HEK293 (cell line): ENCODE measurements at regions not wholly inside any gene's neighbourhood (a gene's known extent, or its start where the extent isn't known, plus 50 kb on each side); places are given as distances from the start of the nearest gene placed in this dataset.

Source experiments
- CTCF ChIA-PET: fragments of 350-600 bp; formaldehyde crosslinking; extraction: SDS; loops from one replicate; lab custom pipeline; 2021; ENCODE audit warnings: antibody characterized with exemption; lab: Yijun Ruan, JAX
- POLR2A ChIA-PET: fragments of 300-600 bp; formaldehyde crosslinking; extraction: SDS; loops from one replicate; lab custom pipeline; 2020; ENCODE audit warnings: antibody characterized with exemption, inconsistent platforms; lab: Yijun Ruan, JAX
- H3K27ac ChIP-seq: fragments of 200-500 bp; sonication (Bioruptor generic); 2 replicates; pipeline ENCODE4 v1.5.1; 2014; ENCODE audit warnings: low read depth, low read length, control low read depth, inconsistent platforms; ENCODE audit errors: extremely low read depth
- H3K36me3 ChIP-seq, 2 experiments: fragments of 200-500 bp in 1 of 2; sonication (Bioruptor generic) in 1 of 2; 1 replicate in 1 of 2; 2 replicates in 1 of 2; pipeline ENCODE4 v1.5.1; 2014 to 2017; ENCODE audit warnings: inconsistent platforms in 2 of 2, low read length in 2 of 2; ENCODE audit not compliant: control insufficient read depth in 2 of 2, insufficient read depth in 1 of 2
- H3K4me1 ChIP-seq: fragments of 200-500 bp; sonication (Bioruptor generic); 2 replicates; pipeline ENCODE4 v1.5.1; 2014; ENCODE audit warnings: mild to moderate bottlenecking, low read length, inconsistent platforms; ENCODE audit not compliant: control insufficient read depth, insufficient read depth
- H3K4me3 ChIP-seq: 2 replicates; pipeline ENCODE4 v1.5.1; 2011; ENCODE audit warnings: low read depth, mild to moderate bottlenecking, control low read depth, low read length, moderate library complexity
- H3K9me3 ChIP-seq: fragments of 200-500 bp; sonication (Bioruptor generic); 2 replicates; pipeline ENCODE4 v1.5.1; 2014; ENCODE audit warnings: low read depth, low read length, inconsistent platforms; ENCODE audit not compliant: control insufficient read depth, insufficient read depth
- GLI2 ChIP-seq: fragments of 450-650 bp; formaldehyde crosslinking; IDR thresholded peaks from 2 replicates; pipeline ENCODE4; 2017; ENCODE audit warnings: missing biosample characterization, missing genetic modification characterization, low read depth, borderline replicate concordance
- GLIS1 ChIP-seq: fragments of 450-650 bp; formaldehyde crosslinking; IDR thresholded peaks from 2 replicates; pipeline ENCODE4 v1.5.1; 2016; ENCODE audit warnings: missing biosample characterization, missing genetic modification characterization
- KLF1 ChIP-seq: fragments of 450-650 bp; formaldehyde crosslinking; IDR thresholded peaks from 2 replicates; pipeline ENCODE4 v1.5.1; 2016; ENCODE audit warnings: missing biosample characterization, missing genetic modification characterization
- KLF16 ChIP-seq: fragments of 450-650 bp; formaldehyde crosslinking; IDR thresholded peaks from 2 replicates; pipeline ENCODE4 v1.5.1; 2017; ENCODE audit warnings: missing biosample characterization, missing genetic modification characterization
- MZF1 ChIP-seq: fragments of 450-650 bp; formaldehyde crosslinking; IDR thresholded peaks from 2 replicates; pipeline ENCODE4 v1.5.1; 2017; ENCODE audit warnings: missing biosample characterization, missing genetic modification characterization, borderline replicate concordance
- OVOL3 ChIP-seq: fragments of 450-650 bp; formaldehyde crosslinking; IDR thresholded peaks from 2 replicates; pipeline ENCODE4 v1.5.1; 2016; ENCODE audit warnings: missing biosample characterization, missing genetic modification characterization
- SP7 ChIP-seq: fragments of 450-650 bp; formaldehyde crosslinking; IDR thresholded peaks from 2 replicates; pipeline ENCODE4 v1.5.1; 2016; ENCODE audit warnings: missing biosample characterization, missing genetic modification characterization
- TCF7L2 ChIP-seq: IDR thresholded peaks from 2 replicates; pipeline ENCODE4 v1.6.1; 2011; ENCODE audit warnings: low read depth, mild to moderate bottlenecking, inconsistent platforms, low read length, moderate library complexity, borderline replicate concordance
- TRIM28 ChIP-seq: IDR thresholded peaks from 2 replicates; pipeline ENCODE4 v1.6.1; 2011; ENCODE audit warnings: low read length, control low read depth, borderline replicate concordance
- ZBTB44 ChIP-seq: fragments of 450-650 bp; IDR thresholded peaks from 2 replicates; pipeline ENCODE4 v1.5.1; 2018; ENCODE audit warnings: missing biosample characterization, mild to moderate bottlenecking, missing genetic modification characterization
- ZNF146 ChIP-seq: fragments of 450-650 bp; formaldehyde crosslinking; IDR thresholded peaks from 2 replicates; pipeline ENCODE4 v1.5.1; 2016; ENCODE audit warnings: missing biosample characterization, missing genetic modification characterization
- ZNF23 ChIP-seq: fragments of 450-650 bp; formaldehyde crosslinking; IDR thresholded peaks from 2 replicates; pipeline ENCODE4 v1.5.1; 2016; ENCODE audit warnings: missing biosample characterization, missing genetic modification characterization, borderline replicate concordance
- ZNF248 ChIP-seq: fragments of 450-650 bp; formaldehyde crosslinking; IDR thresholded peaks from 2 replicates; pipeline ENCODE4 v1.5.1; 2017; ENCODE audit warnings: missing biosample characterization, missing genetic modification characterization
- ZNF350 ChIP-seq: fragments of 450-650 bp; formaldehyde crosslinking; IDR thresholded peaks from 2 replicates; pipeline ENCODE4 v1.5.0; 2017; ENCODE audit warnings: missing biosample characterization, mild to moderate bottlenecking, missing genetic modification characterization
- ZNF423 ChIP-seq: fragments of 450-650 bp; formaldehyde crosslinking; IDR thresholded peaks from 2 replicates; pipeline ENCODE4 v1.5.1; 2016; ENCODE audit warnings: missing biosample characterization, missing genetic modification characterization
- ZNF433 ChIP-seq: fragments of 450-650 bp; formaldehyde crosslinking; IDR thresholded peaks from 2 replicates; pipeline ENCODE4 v1.5.1; 2016; ENCODE audit warnings: missing biosample characterization, missing genetic modification characterization, low read depth
- ZNF473 ChIP-seq: fragments of 450-650 bp; formaldehyde crosslinking; IDR thresholded peaks from 2 replicates; pipeline ENCODE4 v1.5.1; 2017; ENCODE audit warnings: missing biosample characterization, missing genetic modification characterization
- ZNF600 ChIP-seq: fragments of 450-650 bp; formaldehyde crosslinking; IDR thresholded peaks from 2 replicates; pipeline ENCODE4 v1.5.1; 2016; ENCODE audit warnings: missing biosample characterization, missing genetic modification characterization
- ZNF664 ChIP-seq: fragments of 450-650 bp; formaldehyde crosslinking; IDR thresholded peaks from 2 replicates; pipeline ENCODE4 v1.5.1; 2016; ENCODE audit warnings: missing biosample characterization, missing genetic modification characterization
- ZNF692 ChIP-seq: fragments of 450-650 bp; formaldehyde crosslinking; IDR thresholded peaks from 2 replicates; pipeline ENCODE4 v1.5.1; 2016; ENCODE audit warnings: missing biosample characterization, missing genetic modification characterization
- ZNF792 ChIP-seq: fragments of 450-650 bp; formaldehyde crosslinking; IDR thresholded peaks from 2 replicates; pipeline ENCODE4 v1.5.1; 2016; ENCODE audit warnings: missing biosample characterization, missing genetic modification characterization

GRCh38 chr5:163910226-163910625 is 404.8 kb downstream of the MAT2B start:
- H3K27ac ChIP-seq = no peak overlapping the region
- no peaks in the 10 kb centered on the region for H3K36me3 ChIP-seq
- no peaks in the 10 kb centered on the region for H3K9me3 ChIP-seq
- ChIA-PET POLR2A (no interaction called here), CTCF (no interaction called here)
- TF ChIP-seq ZNF248 (no peak), ZNF23 (tag by site-specific recombination) (no peak), SP7 (no peak), MZF1 (tag by site-specific recombination) (no peak), GLI2 (tag by site-specific recombination) (no peak), OVOL3 (tag by site-specific recombination) (no peak)
- no peaks in the 10 kb centered on the region; the same call in 1 of the 2 replicates for H3K4me1 ChIP-seq
- H3K4me3 ChIP-seq = no peak overlapping the region

GRCh38 chr5:163912046-163912445 is 406.6 kb downstream of the MAT2B start:
- ChIA-PET POLR2A (no interaction called here), CTCF (no interaction called here)
- Histone ChIP-seq H3K27ac (no peak overlapping the region), H3K36me3 (no peaks in the 10 kb centered on the region), H3K4me3 (no peak overlapping the region), H3K4me1 (no peaks in the 10 kb centered on the region; the same call in 1 of the 2 replicates), H3K9me3 (no peaks in the 10 kb centered on the region)
- TF ChIP-seq GLIS1 (tag by site-specific recombination) (no peak), TCF7L2 (peak; percentile 73; the same call in 1 of the 2 replicates), ZNF792 (tag by site-specific recombination) (no peak), ZNF473 (tag by site-specific recombination) (no peak), ZBTB44 (tag by site-specific recombination) (no peak), ZNF146 (tag by site-specific recombination) (no peak), TRIM28 (peak; percentile 87; the same call in 1 of the 2 replicates), ZNF423 (no peak)

GRCh38 chr5:163913548-163913947 is 408.1 kb downstream of the MAT2B start:
- Histone ChIP-seq H3K36me3 (no peaks in the 10 kb centered on the region), H3K4me1 (no peaks in the 10 kb centered on the region; the same call in 1 of the 2 replicates), H3K27ac (no peak overlapping the region), H3K9me3 (no peaks in the 10 kb centered on the region), H3K4me3 (no peak overlapping the region)
- ChIA-PET CTCF (interaction anchor here (0.7 kb wide), 3 partner anchors 88 to 408 kb away, joined by 3 to 5 read pairs (median 3); no protein-coding TSS in a partner anchor), POLR2A (no interaction called here)
- TF ChIP-seq ZNF350 (no peak), ZNF664 (tag by site-specific recombination) (no peak), ZNF600 (no peak), KLF16 (tag by site-specific recombination) (no peak)

- CTCF ChIA-PET = interaction anchor here (0.6 kb wide), 1 partner anchor 118 kb away, joined by 7 read pairs; no protein-coding TSS in a partner anchor
- no peaks in the 10 kb centered on the region; the same call in 1 of the 2 replicates for H3K4me1 ChIP-seq
- no peak overlapping the region for H3K4me3 ChIP-seq
- POLR2A ChIA-PET = no interaction called here
- peak; percentile 93 for TF ChIP-seq KLF1 (tag by site-specific recombination)
- no peak for TF ChIP-seq ZNF433
- TF ChIP-seq GLI2 (tag by site-specific recombination) = no peak
- no peak for TF ChIP-seq ZNF692 (tag by site-specific recombination)
- H3K9me3 ChIP-seq = no peaks in the 10 kb centered on the region
- peak overlapping the region; percentile 34; the same call in 1 of the 2 replicates for H3K27ac ChIP-seq
- no peaks in the 10 kb centered on the region for H3K36me3 ChIP-seq
Observed at GRCh38 chr5:163914910-163915309, 409.5 kb downstream of the MAT2B start.
